ENCODE measurements at regions not wholly inside any gene's neighbourhood (a gene's known extent, or its start where the extent isn't known, plus 50 kb on each side); places are given as distances from the start of the nearest gene placed in this dataset.

- TF ChIP-seq CTCF (IDR thresholded peaks at IDR 0.05; ENCODE audit: control extremely low read depth in 1 of 3, insufficient read depth in 1 of 3, low read depth in 1 of 3, low read length in 3 of 3) (no peak), MAX (IDR thresholded peaks at IDR 0.05) (no peak), EZH2 (IDR thresholded peaks at IDR 0.05; ENCODE audit: low read depth, low read length, severe bottlenecking) (no peak), RFX5 (IDR thresholded peaks at IDR 0.05; ENCODE audit: borderline replicate concordance, low read depth, low read length) (no peak), EP300 (IDR thresholded peaks at IDR 0.05; ENCODE audit: borderline replicate concordance in 1 of 2, low read depth in 2 of 2, low read length in 2 of 2) (no peak), POLR2AphosphoS5 (IDR thresholded peaks at IDR 0.05; ENCODE audit: low read depth, low read length) (no peak), POLR2A (IDR thresholded peaks at IDR 0.05; ENCODE audit: control extremely low read depth in 1 of 2, low read depth in 2 of 2, low read length in 2 of 2) (no peak), JUND (IDR thresholded peaks at IDR 0.05; ENCODE audit: low read length) (no peak), GTF2F1 (IDR thresholded peaks at IDR 0.05; ENCODE audit: borderline replicate concordance, low read depth, low read length) (no peak), NRF1 (IDR thresholded peaks at IDR 0.05; ENCODE audit: low read depth, low read length) (no peak), ASH2L (IDR thresholded peaks at IDR 0.05; ENCODE audit: low read length) (no peak)
- TF ChIP-seq, protein P1, sequence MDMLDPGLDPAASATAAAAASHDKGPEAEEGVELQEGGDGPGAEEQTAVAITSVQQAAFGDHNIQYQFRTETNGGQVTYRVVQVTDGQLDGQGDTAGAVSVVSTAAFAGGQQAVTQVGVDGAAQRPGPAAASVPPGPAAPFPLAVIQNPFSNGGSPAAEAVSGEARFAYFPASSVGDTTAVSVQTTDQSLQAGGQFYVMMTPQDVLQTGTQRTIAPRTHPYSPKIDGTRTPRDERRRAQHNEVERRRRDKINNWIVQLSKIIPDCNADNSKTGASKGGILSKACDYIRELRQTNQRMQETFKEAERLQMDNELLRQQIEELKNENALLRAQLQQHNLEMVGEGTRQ (IDR thresholded peaks at IDR 0.05; ENCODE audit: low read length), result no peak
These were observed 58.2 kb upstream of the PLD5 start for GRCh38 chr1:242582669-242583068.
